ENCODE measurements at regions not wholly inside any gene's neighbourhood (a gene's known extent, or its start where the extent isn't known, plus 50 kb on each side); places are given as distances from the start of the nearest gene placed in this dataset.

DNA sequence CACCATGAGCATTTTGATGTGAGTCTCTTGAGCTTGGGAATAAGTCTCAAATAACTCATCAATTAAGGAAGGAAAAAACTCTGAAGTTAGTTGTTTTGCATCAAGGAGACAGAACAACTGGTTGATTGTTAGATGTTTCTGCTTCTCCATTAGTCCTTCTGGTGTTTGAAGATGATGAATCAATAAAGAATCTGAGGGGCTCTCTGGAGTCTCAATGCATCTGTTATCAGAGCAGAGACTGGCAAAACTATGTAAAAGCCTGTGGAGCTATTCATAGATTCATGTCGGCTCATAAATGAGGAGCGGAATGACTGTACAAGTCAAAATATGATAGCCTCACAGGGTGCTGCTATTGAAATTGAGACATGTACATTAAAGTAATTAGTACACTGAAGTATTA lies 73.3 kb upstream of the ZC3H11B start:
- TF ChIP-seq, protein P1, sequence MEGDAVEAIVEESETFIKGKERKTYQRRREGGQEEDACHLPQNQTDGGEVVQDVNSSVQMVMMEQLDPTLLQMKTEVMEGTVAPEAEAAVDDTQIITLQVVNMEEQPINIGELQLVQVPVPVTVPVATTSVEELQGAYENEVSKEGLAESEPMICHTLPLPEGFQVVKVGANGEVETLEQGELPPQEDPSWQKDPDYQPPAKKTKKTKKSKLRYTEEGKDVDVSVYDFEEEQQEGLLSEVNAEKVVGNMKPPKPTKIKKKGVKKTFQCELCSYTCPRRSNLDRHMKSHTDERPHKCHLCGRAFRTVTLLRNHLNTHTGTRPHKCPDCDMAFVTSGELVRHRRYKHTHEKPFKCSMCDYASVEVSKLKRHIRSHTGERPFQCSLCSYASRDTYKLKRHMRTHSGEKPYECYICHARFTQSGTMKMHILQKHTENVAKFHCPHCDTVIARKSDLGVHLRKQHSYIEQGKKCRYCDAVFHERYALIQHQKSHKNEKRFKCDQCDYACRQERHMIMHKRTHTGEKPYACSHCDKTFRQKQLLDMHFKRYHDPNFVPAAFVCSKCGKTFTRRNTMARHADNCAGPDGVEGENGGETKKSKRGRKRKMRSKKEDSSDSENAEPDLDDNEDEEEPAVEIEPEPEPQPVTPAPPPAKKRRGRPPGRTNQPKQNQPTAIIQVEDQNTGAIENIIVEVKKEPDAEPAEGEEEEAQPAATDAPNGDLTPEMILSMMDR (IDR thresholded peaks at IDR 0.05), result no peak
- TF ChIP-seq POLR2A (IDR thresholded peaks at IDR 0.05), result no peak

Measured in lower leg skin (tissue), 3 donors.